CD4-positive, alpha-beta T cell treated with Interleukin-12 subunit alpha and Interleukin-12 subunit beta, for 1 hour (primary cell): ENCODE measurements at regions not wholly inside any gene's neighbourhood (a gene's known extent, or its start where the extent isn't known, plus 50 kb on each side); places are given as distances from the start of the nearest gene placed in this dataset.

Source experiments
- DNase-seq: peaks from one replicate; pipeline ENCODE4 v3.0.0-alpha.2; 2020

- DNase-seq: no peak
These were observed 400.2 kb downstream of the GABRB3 start for GRCh38 chr15:26372706-26373105.

DNA sequence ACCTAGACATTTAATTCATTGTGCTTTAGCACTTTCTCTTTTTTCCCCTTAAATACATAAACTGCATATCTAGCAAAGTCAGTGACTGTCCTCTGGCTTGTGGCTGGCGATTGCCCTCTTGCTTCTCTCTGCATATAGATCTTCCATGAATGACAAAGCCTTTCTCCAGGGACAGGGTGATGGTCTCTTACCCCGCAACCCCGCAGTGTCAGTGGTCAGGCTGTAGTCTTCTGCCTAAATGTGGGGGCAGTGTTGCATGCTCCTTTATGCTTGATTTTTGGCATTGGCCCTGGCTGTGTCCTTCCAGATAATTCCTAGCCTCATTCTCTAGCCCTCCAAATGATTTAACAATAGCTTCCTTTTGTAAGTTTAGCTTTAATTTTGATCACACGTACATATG lies 407.8 kb downstream of the GABRB3 start:
- DNase-seq: no peak

- no peak for DNase-seq
These were observed 413.0 kb downstream of the GABRB3 start for GRCh38 chr15:26359855-26360254.

GRCh38 chr15:26358708-26359107 lies 414.2 kb downstream of the GABRB3 start:
- DNase-seq: no peak

GRCh38 chr15:26357653-26358052 lies 415.2 kb downstream of the GABRB3 start:
- no peak for DNase-seq

GRCh38 chr15:26355472-26356074 lies 417.3 kb downstream of the GABRB3 start:
- no peak for DNase-seq

DNA sequence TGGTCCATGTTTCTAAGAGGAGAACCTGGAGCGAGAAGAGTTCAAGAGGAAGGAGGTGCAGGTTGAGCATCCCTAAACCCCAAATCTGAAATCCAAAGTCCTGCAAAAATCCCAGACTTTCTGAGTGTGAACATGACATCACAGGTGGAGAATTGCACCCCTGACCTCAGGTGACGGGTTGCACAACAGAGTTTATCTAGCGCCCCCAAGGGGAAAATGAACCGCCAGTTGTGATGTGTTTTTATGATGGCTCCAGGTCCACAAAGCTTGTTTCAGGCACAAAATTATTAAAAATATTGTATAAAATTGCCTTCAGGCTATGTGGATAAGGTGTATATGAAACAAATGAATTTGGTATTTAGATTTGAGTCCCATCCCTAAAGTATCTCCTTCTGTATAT lies 420.0 kb downstream of the GABRB3 start:
- no peak for DNase-seq

GRCh38 chr15:26352406-26352805 lies 420.5 kb downstream of the GABRB3 start:
- DNase-seq: no peak

GRCh38 chr15:26325495-26325894 lies 447.4 kb downstream of the GABRB3 start:
- no peak for DNase-seq

GRCh38 chr15:26323566-26323965 lies 449.3 kb downstream of the GABRB3 start:
- no peak for DNase-seq

DNA sequence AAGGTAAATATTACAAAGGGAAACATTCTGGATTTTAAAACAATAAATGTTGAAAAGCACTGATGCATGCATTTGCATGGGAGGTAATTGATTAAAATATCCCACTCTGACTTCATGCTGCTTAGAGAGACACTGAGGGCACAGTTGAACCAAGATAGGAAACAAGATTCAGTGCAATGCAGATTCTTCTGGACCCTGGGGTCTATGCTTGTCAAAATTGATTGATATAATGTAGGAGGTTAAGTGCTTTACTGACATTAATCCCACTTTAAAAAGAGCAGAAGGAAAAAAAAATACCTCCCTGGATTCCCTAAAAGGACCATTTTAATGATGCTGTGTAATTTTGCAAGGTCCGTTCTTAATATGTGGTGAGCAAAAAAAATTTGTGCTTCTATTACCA lies 454.2 kb downstream of the GABRB3 start:
- DNase-seq: no peak

- no peak for DNase-seq
These were observed 451.4 kb upstream of the ATP10A start for GRCh38 chr15:26314577-26314976.

DNA sequence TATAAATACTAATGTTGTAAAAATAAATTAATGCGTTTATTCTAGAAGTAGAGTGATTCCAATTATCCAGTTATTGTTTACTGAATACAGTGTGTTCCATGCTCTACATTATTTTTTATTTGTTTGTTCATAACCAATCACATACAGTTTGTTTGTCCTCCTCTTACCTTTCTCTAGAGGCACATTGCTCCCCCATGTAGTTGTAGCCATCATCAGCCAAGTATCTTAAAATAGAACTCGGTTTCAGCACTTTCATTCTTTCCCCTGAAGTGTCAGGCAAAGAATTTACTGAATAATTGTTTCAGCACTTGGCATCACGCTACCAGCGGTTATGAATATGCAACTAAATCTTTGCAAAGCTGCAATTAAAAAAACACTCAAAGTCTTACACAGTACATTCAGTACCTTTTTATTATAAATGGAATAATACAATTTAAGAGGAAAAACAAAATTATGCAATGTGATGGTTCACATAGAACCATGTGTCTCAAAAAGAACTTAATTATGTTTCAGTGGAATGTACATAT lies 448.6 kb upstream of the ATP10A start:
- DNase-seq: no peak

DNA sequence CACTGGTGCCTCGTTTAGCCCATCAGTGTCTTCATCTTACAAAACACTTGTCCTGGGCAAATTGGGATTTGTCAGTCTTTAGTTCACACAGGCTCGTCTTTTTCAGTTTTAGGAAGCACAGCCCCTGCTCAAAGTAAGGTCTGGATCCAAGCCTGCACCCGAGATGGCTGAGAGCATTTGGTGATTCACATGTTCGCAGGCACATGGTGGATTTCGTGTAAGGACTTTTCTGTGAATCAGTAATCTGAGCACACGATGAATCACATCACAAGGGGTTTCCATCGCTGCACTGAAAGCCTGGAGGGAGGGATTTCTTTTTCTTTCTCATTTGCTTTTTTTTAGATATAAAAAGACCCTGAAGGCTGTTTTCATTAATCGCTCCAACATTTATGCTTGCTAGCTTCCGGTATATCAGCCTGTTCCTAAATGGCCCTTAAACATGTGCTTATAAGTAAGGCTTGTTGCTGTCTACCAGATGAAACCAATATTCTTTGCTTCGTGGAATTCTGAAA lies 435.6 kb upstream of the ATP10A start:
- DNase-seq: no peak

- no peak for DNase-seq
These were observed 435.0 kb upstream of the ATP10A start for GRCh38 chr15:26298010-26298658.

DNA sequence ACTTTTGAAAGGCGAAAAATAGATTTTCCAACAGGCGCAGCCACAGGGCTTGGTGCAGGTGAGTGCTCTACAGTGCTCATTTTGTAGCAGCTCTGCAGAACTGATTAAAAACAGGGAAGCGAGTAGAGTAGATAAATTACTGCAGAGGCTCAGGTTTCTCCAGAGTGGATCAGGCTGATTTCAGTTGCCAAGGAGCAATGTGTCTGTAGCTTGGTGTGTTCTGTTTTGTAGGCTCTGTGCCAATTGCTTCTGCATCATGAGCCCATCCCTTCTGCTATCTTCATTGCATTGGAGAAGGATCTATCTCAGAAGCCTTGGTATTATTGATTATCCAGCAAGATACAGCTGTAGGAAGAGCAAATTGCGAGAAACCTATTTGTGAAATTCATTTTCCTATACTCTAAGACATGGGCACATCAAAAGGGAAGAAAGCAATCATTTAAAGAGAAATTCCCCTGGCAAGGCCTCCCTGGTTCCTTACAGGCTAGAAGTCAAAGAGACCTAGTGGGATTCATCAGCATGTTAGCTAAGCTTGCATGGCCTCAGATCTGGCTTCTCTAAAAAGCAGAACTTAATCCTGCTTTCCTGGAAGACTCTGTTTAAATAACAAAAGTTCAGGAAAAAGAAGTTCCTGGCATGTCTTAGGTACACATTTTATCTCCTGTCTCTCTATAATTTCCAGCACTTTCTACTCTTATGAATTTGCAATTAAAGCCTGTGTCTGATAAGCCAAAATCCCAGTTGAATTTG lies 432.4 kb upstream of the ATP10A start:
- DNase-seq: no peak

- no peak for DNase-seq
These were observed 431.0 kb upstream of the ATP10A start for GRCh38 chr15:26294059-26294689.

GRCh38 chr15:26287381-26287780 lies 424.3 kb upstream of the ATP10A start:
- DNase-seq: no peak

DNA sequence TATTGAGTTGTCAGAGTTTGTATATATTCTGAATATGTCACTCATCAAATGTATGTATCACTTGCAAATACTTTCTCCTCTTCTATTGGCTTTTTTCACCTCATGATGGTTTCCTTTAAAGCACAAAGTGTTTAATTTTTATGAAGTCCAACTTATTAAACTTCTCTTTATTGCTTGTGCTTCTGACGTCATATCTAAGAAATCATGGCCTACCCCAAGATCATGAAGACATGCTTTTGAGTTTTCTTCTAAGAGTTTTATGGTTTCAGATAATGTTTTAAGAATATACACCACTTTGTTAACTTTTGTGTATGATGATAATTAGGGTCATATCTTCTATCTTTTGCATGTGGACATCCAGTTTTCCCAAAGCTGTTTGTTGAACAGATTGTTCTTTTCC lies 417.2 kb upstream of the ATP10A start:
- no peak for DNase-seq

DNA sequence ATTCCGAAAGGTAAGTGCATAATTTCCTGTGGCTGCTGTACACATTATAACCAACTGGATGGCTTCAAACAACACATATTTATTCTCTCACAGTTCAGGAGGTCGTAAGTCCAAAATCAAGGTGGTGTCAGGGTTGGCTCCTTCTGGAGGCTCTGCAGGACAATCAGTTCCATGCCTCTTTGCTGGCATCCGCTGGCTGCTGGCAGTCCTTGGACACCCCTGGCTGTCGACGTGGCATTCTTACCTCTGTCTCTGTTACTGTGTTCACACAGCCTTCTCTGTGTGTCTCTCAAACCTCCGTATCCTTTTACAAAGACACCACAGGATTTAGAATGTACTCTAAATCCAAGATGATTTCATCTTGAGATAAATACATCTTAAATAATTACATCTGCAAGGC lies 398.8 kb upstream of the ATP10A start:
- DNase-seq: no peak

DNA sequence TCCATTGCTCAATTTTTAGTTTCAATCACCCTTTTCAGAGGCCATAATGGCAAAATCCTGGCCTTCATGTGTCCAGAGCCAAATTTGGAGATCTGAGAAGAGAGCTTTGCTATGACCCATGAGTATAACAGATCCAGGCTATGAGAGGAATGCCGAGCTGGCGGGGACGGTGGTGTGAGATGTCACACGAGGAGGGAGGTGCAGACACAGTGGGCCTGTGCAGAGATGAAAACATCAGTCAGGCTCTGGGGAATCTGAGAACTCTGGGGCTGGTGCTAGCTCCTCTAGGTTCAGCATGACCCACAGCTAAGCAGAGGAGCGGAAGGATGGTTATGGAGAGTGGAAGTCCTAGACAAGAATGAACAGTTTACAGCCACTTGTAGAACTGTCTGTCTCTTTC lies 398.3 kb upstream of the ATP10A start:
- DNase-seq: no peak

DNA sequence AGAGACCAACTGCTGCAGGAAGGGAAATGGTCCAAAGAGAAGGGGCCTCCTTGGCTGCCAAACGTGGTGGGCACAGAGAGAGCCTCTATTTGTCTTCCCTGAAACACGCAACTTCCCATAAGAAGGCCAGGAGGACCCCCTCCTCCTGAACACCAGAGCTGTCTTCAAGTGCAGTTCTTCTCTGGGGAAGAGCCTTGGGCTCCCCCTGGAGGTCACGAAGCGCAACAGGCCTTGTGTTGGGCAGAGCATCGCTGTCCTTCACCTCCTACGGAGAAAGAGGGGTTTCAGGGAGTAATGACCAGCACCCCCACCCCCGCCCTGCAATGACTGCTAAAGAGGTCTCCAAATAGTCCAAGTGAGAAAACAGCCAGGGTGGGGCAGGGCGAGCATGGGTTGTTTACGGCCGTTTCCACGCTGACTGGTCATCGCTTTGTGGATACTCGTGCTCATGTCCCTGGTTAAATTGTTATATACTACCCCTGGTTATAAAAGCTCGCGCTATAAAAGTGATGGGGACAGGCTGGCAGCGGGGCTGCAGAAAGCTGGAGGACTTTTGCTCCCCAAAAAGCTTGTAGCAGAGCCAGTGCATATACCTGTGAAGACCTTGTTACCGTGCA lies 397.5 kb upstream of the ATP10A start:
- no peak for DNase-seq

GRCh38 chr15:26259581-26259980 lies 396.5 kb upstream of the ATP10A start:
- DNase-seq: no peak
